K562 (cell line): ENCODE measurements at regions not wholly inside any gene's neighbourhood (a gene's known extent, or its start where the extent isn't known, plus 50 kb on each side); places are given as distances from the start of the nearest gene placed in this dataset.

Source experiments
- CBFB ChIP-seq: sonication (generic); formaldehyde crosslinking; IDR thresholded peaks from 2 replicates; pipeline ENCODE4 v1.4.0; 2020; ENCODE audit warnings: mild to moderate bottlenecking, missing genetic modification reagents
- HEY1 ChIP-seq: fragments of 250-450 bp; sonication (Bioruptor Pico); IDR thresholded peaks from 2 replicates; pipeline ENCODE4 v1.5.0; 2020; ENCODE audit warnings: mild to moderate bottlenecking, moderate library complexity, borderline replicate concordance
- KAT7 ChIP-seq: sonication (generic); formaldehyde crosslinking; IDR thresholded peaks from 2 replicates; pipeline ENCODE4 v1.8.0; 2022; ENCODE audit warnings: missing genetic modification reagents, mild to moderate bottlenecking, borderline replicate concordance
- MECOM ChIP-seq: fragments of 250-450 bp; sonication (Bioruptor Pico); IDR thresholded peaks from 2 replicates; pipeline ENCODE4 v1.8.0; 2022; ENCODE audit warnings: inconsistent platforms
- MTA1 ChIP-seq: fragments of 450-650 bp; IDR thresholded peaks from 2 replicates; pipeline ENCODE4 v1.6.1; 2017; ENCODE audit warnings: borderline replicate concordance
- MYBL2 ChIP-seq, 2 experiments: fragments of 450-650 bp in 1 of 2; sonication (generic) in 1 of 2; formaldehyde crosslinking in 1 of 2; IDR thresholded peaks; 2 replicates each; pipeline versions ENCODE4 v1.6.1 to v1.8.1; 2017 to 2022; ENCODE audit warnings: borderline replicate concordance in 1 of 2, inconsistent platforms in 1 of 2, low read depth in 1 of 2, mild to moderate bottlenecking in 1 of 2, missing genetic modification reagents in 1 of 2, moderate library complexity in 1 of 2
- PHB2 ChIP-seq: fragments of 450-650 bp; IDR thresholded peaks from 2 replicates; pipeline ENCODE4 v1.6.1; 2017; ENCODE audit warnings: low read depth
- SIN3B ChIP-seq: fragments of 450-650 bp; IDR thresholded peaks from 2 replicates; pipeline ENCODE4 v1.6.1; 2017; ENCODE audit warnings: low read depth, mild to moderate bottlenecking, moderate library complexity
- ZNF239 ChIP-seq: fragments of 250-450 bp; sonication (Bioruptor Pico); IDR thresholded peaks from 2 replicates; pipeline ENCODE4 v1.4.0; 2020; ENCODE audit warnings: mild to moderate bottlenecking
- ZNF707 ChIP-seq: fragments of 250-450 bp; sonication (Bioruptor Pico); conservative IDR thresholded peaks from 2 replicates; pipeline ENCODE4 v1.8.0; 2022; ENCODE audit warnings: inconsistent platforms, mild to moderate bottlenecking, moderate library complexity
- TF ChIP-seq, protein P1 (sequence below), 3 experiments: fragments of 200-800 bp in 1 of 3; sonication (Bioruptor generic) in 1 of 3; sonication (generic) in 1 of 3; formaldehyde crosslinking in 1 of 3; IDR thresholded peaks; 2 replicates each; pipeline versions ENCODE4 v1.6.1 to v1.8.0; 2016 to 2022; ENCODE audit warnings: mild to moderate bottlenecking in 2 of 3, missing compliant biosample characterization in 2 of 3, missing genetic modification characterization in 2 of 3, missing genetic modification reagents in 1 of 3
- TF ChIP-seq, protein P2 (sequence below), 3 experiments: IDR thresholded peaks in 2 of 3; conservative IDR thresholded peaks in 1 of 3; 2 replicates each; pipeline ENCODE4 v1.5.1; 2011 to 2012; ENCODE audit warnings: low read length in 3 of 3, mild to moderate bottlenecking in 3 of 3, control low read depth in 2 of 3, improper control_type of control experiment in 1 of 3, inconsistent platforms in 1 of 3, low read depth in 1 of 3, mixed read lengths in 1 of 3, moderate library complexity in 1 of 3; ENCODE audit not compliant: insufficient read depth in 2 of 3
- TF ChIP-seq, protein P3 (sequence below): fragments of 250-450 bp; sonication (Bioruptor Pico); IDR thresholded peaks from 2 replicates; pipeline ENCODE4 v1.9.0; 2021; ENCODE audit warnings: mild to moderate bottlenecking
- TF ChIP-seq, protein P4 (sequence below): fragments of 450-650 bp; IDR thresholded peaks from 2 replicates; pipeline ENCODE4 v1.6.1; 2016; ENCODE audit warnings: mild to moderate bottlenecking, moderate library complexity

DNA sequence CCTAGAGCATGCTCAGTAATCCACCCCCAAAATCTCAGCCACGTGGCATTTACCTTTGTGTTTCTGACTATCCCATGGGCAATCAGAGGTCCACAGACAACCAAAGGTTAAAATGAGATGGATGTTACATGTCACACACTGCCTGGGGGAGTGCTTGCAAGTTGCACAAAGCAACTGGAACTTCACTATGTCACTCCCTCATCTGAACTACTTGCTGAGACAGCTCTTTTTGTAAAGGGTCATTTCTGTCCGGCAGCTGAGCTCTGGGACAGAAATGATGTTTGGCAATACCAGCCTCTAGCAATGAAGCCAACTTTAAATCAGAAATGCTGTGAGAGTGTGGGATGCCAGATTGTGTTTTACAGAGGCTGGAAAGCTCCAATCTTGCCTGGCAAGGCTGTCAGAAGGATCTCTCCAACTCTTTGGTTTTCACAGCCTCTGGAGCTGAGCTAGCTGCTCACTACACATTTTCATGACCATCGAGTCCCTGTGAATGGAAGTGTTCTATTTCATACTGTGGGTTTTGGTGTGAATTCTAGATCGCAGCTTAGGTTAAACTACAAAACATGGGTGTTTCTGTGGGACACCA is 66.3 kb upstream of the TMEM215 start:
- TF ChIP-seq, protein P1, sequence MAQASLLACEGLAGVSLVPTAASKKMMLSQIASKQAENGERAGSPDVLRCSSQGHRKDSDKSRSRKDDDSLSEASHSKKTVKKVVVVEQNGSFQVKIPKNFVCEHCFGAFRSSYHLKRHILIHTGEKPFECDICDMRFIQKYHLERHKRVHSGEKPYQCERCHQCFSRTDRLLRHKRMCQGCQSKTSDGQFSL (CRISPR knock-in tag; IDR thresholded peaks at IDR 0.05), result no peak
- TF ChIP-seq, protein P1 (tag; IDR thresholded peaks at IDR 0.05), result no peak
- TF ChIP-seq, protein P2, sequence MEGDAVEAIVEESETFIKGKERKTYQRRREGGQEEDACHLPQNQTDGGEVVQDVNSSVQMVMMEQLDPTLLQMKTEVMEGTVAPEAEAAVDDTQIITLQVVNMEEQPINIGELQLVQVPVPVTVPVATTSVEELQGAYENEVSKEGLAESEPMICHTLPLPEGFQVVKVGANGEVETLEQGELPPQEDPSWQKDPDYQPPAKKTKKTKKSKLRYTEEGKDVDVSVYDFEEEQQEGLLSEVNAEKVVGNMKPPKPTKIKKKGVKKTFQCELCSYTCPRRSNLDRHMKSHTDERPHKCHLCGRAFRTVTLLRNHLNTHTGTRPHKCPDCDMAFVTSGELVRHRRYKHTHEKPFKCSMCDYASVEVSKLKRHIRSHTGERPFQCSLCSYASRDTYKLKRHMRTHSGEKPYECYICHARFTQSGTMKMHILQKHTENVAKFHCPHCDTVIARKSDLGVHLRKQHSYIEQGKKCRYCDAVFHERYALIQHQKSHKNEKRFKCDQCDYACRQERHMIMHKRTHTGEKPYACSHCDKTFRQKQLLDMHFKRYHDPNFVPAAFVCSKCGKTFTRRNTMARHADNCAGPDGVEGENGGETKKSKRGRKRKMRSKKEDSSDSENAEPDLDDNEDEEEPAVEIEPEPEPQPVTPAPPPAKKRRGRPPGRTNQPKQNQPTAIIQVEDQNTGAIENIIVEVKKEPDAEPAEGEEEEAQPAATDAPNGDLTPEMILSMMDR (IDR thresholded peaks at IDR 0.05 in 2 of 3, conservative IDR thresholded peaks at IDR 0.05 in 1 of 3; ENCODE audit: insufficient read depth in 2 of 3, low read depth in 1 of 3, low read length in 3 of 3), result no peak
- TF ChIP-seq PHB2, result no peak
- TF ChIP-seq MECOM, result no peak
- TF ChIP-seq KAT7, result no peak
- TF ChIP-seq CBFB (CRISPR knock-in tag), result no peak
- no peak for TF ChIP-seq MTA1
- no peak for TF ChIP-seq MYBL2 (IDR thresholded peaks at IDR 0.05; ENCODE audit: low read depth)
- TF ChIP-seq MYBL2 (CRISPR knock-in tag; IDR thresholded peaks at IDR 0.05; ENCODE audit: borderline replicate concordance), result no peak
- TF ChIP-seq ZNF707, result no peak
- TF ChIP-seq ZNF239 (CRISPR knock-in tag), result no peak
- no peak for TF ChIP-seq SIN3B
- TF ChIP-seq HEY1 (CRISPR knock-in tag), result no peak
- TF ChIP-seq, protein P3, sequence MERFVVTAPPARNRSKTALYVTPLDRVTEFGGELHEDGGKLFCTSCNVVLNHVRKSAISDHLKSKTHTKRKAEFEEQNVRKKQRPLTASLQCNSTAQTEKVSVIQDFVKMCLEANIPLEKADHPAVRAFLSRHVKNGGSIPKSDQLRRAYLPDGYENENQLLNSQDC (CRISPR knock-in tag), result no peak
- TF ChIP-seq, protein P4, sequence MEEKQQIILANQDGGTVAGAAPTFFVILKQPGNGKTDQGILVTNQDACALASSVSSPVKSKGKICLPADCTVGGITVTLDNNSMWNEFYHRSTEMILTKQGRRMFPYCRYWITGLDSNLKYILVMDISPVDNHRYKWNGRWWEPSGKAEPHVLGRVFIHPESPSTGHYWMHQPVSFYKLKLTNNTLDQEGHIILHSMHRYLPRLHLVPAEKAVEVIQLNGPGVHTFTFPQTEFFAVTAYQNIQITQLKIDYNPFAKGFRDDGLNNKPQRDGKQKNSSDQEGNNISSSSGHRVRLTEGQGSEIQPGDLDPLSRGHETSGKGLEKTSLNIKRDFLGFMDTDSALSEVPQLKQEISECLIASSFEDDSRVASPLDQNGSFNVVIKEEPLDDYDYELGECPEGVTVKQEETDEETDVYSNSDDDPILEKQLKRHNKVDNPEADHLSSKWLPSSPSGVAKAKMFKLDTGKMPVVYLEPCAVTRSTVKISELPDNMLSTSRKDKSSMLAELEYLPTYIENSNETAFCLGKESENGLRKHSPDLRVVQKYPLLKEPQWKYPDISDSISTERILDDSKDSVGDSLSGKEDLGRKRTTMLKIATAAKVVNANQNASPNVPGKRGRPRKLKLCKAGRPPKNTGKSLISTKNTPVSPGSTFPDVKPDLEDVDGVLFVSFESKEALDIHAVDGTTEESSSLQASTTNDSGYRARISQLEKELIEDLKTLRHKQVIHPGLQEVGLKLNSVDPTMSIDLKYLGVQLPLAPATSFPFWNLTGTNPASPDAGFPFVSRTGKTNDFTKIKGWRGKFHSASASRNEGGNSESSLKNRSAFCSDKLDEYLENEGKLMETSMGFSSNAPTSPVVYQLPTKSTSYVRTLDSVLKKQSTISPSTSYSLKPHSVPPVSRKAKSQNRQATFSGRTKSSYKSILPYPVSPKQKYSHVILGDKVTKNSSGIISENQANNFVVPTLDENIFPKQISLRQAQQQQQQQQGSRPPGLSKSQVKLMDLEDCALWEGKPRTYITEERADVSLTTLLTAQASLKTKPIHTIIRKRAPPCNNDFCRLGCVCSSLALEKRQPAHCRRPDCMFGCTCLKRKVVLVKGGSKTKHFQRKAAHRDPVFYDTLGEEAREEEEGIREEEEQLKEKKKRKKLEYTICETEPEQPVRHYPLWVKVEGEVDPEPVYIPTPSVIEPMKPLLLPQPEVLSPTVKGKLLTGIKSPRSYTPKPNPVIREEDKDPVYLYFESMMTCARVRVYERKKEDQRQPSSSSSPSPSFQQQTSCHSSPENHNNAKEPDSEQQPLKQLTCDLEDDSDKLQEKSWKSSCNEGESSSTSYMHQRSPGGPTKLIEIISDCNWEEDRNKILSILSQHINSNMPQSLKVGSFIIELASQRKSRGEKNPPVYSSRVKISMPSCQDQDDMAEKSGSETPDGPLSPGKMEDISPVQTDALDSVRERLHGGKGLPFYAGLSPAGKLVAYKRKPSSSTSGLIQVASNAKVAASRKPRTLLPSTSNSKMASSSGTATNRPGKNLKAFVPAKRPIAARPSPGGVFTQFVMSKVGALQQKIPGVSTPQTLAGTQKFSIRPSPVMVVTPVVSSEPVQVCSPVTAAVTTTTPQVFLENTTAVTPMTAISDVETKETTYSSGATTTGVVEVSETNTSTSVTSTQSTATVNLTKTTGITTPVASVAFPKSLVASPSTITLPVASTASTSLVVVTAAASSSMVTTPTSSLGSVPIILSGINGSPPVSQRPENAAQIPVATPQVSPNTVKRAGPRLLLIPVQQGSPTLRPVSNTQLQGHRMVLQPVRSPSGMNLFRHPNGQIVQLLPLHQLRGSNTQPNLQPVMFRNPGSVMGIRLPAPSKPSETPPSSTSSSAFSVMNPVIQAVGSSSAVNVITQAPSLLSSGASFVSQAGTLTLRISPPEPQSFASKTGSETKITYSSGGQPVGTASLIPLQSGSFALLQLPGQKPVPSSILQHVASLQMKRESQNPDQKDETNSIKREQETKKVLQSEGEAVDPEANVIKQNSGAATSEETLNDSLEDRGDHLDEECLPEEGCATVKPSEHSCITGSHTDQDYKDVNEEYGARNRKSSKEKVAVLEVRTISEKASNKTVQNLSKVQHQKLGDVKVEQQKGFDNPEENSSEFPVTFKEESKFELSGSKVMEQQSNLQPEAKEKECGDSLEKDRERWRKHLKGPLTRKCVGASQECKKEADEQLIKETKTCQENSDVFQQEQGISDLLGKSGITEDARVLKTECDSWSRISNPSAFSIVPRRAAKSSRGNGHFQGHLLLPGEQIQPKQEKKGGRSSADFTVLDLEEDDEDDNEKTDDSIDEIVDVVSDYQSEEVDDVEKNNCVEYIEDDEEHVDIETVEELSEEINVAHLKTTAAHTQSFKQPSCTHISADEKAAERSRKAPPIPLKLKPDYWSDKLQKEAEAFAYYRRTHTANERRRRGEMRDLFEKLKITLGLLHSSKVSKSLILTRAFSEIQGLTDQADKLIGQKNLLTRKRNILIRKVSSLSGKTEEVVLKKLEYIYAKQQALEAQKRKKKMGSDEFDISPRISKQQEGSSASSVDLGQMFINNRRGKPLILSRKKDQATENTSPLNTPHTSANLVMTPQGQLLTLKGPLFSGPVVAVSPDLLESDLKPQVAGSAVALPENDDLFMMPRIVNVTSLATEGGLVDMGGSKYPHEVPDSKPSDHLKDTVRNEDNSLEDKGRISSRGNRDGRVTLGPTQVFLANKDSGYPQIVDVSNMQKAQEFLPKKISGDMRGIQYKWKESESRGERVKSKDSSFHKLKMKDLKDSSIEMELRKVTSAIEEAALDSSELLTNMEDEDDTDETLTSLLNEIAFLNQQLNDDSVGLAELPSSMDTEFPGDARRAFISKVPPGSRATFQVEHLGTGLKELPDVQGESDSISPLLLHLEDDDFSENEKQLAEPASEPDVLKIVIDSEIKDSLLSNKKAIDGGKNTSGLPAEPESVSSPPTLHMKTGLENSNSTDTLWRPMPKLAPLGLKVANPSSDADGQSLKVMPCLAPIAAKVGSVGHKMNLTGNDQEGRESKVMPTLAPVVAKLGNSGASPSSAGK, result no peak
